Neural progenitor cell (in vitro differentiated cells): ENCODE measurements at regions not wholly inside any gene's neighbourhood (a gene's known extent, or its start where the extent isn't known, plus 50 kb on each side); places are given as distances from the start of the nearest gene placed in this dataset.
A peak's percentile ranks its signal among the peaks of the same experiment; 100 is the strongest.

Experiments used
- DNase-seq: peaks from one replicate; pipeline ENCODE4 v3.0.0-alpha.2; 2016; ENCODE audit warnings: low spot score
- H2AFZ ChIP-seq: fragments of 200-600 bp; sonication (generic); replicated peaks from 2 replicates; pipeline ENCODE4 v1.6.1; 2016; ENCODE audit warnings: antibody characterized with exemption
- H3F3A ChIP-seq: fragments of 200-600 bp; sonication (generic); 2 replicates; pipeline ENCODE4 v1.6.1; 2016; ENCODE audit warnings: antibody characterized with exemption, low read depth
- H3K27ac ChIP-seq: fragments of 200-600 bp; sonication (generic); 2 replicates; pipeline ENCODE4 v1.5.1; 2016; ENCODE audit warnings: mild to moderate bottlenecking
- H3K27me3 ChIP-seq: fragments of 200-600 bp; sonication (generic); 2 replicates; pipeline ENCODE4 v1.6.1; 2016; ENCODE audit warnings: mild to moderate bottlenecking, moderate library complexity
- H3K36me3 ChIP-seq: fragments of 200-600 bp; sonication (generic); 2 replicates; pipeline ENCODE4 v1.5.1; 2016
- H3K4me1 ChIP-seq: fragments of 200-600 bp; sonication (generic); 2 replicates; pipeline ENCODE4 v1.6.1; 2016; ENCODE audit warnings: mixed run types
- H3K4me2 ChIP-seq: fragments of 200-600 bp; sonication (generic); 2 replicates; pipeline ENCODE4 v1.6.1; 2016
- H3K4me3 ChIP-seq: fragments of 200-600 bp; sonication (generic); 2 replicates; pipeline ENCODE4 v1.5.1; 2016
- H3K79me2 ChIP-seq: fragments of 200-600 bp; sonication (generic); 2 replicates; pipeline ENCODE4 v1.6.1; 2016; ENCODE audit warnings: low read depth
- H3K9ac ChIP-seq: fragments of 200-600 bp; sonication (generic); 2 replicates; pipeline ENCODE4 v1.6.1; 2016
- H3K9me3 ChIP-seq: fragments of 200-600 bp; sonication (generic); 2 replicates; pipeline ENCODE4 v1.5.1; 2016; ENCODE audit warnings: low read depth
- H4K20me1 ChIP-seq: fragments of 200-600 bp; sonication (generic); 2 replicates; pipeline ENCODE4 v1.6.1; 2016; ENCODE audit warnings: low read depth
- H3K27ac Mint-ChIP-seq: 3 replicates; pipeline ENCODE4 v1.8.0; 2021; ENCODE audit warnings: mixed read lengths
- H3K27me3 Mint-ChIP-seq: 2 replicates; pipeline ENCODE4 v1.8.0; 2022; ENCODE audit warnings: low read depth, mild to moderate bottlenecking, inconsistent platforms, moderate library complexity, mixed read lengths; ENCODE audit not compliant: insufficient read depth
- H3K36me3 Mint-ChIP-seq: 3 replicates; pipeline ENCODE4 v1.8.0; 2021; ENCODE audit warnings: mixed read lengths
- H3K4me1 Mint-ChIP-seq: 3 replicates; pipeline ENCODE4 v1.8.0; 2021; ENCODE audit warnings: mixed read lengths
- H3K4me3 Mint-ChIP-seq: 3 replicates; pipeline ENCODE4 v1.8.0; 2021; ENCODE audit warnings: mild to moderate bottlenecking, moderate library complexity, mixed read lengths
- H3K9me3 Mint-ChIP-seq: 3 replicates; pipeline ENCODE4 v1.8.0; 2020; ENCODE audit warnings: mixed read lengths
- EZH2 ChIP-seq: fragments of 200-600 bp; sonication (generic); IDR thresholded peaks from 2 replicates; pipeline ENCODE4 v1.6.1; 2017; ENCODE audit warnings: antibody characterized with exemption, mild to moderate bottlenecking, moderate library complexity
- EZH2phosphoT487 ChIP-seq: fragments of 200-600 bp; sonication (generic); IDR thresholded peaks from 2 replicates; pipeline ENCODE4 v1.6.1; 2017; ENCODE audit warnings: antibody characterized with exemption
- TF ChIP-seq, protein P1 (sequence below): fragments of 200-600 bp; sonication (generic); IDR thresholded peaks from 2 replicates; pipeline ENCODE4 v1.5.1; 2017; ENCODE audit warnings: antibody characterized with exemption, mild to moderate bottlenecking

DNA sequence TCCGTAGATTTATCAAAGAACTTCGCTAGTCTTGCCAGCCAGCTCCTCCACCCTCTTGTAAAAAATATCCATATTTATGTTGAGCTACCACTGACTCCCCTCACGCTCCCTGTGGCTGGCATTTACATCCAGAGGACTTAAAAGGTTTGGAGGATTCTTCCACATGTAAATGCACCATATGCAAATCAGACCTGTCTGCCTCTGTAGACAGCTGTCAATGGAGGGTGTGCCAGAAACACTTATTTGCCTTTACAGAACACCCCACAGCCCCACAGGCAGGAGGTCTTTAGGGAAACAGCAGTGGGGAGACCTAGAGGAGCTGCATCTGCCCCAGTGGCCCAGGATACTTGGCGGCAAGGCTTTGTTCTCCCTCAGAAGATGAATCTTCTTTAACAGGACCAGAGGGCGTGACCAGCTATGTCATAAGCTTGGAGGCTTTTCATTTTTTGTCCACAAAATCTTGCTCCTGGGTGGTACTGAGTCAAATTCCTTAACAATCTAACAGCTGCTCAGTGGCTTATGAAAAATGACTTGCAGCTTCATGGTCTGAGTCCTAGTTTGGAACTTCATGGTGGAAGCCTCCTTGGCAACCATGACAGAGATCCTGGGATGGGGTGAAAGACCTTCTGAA lies 535.8 kb downstream of the EBF1 start:
- Histone ChIP-seq H3K9me3 (no peaks in the 10 kb centered on the region), H3K27ac (no peak overlapping the region), H3K27me3 (no peaks in the 10 kb centered on the region), H3K4me3 (no peak overlapping the region), H4K20me1 (no peaks in the 10 kb centered on the region), H3K4me2 (no peak overlapping the region), H3K79me2 (no peaks in the 10 kb centered on the region), H3K9ac (no peak overlapping the region), H3K36me3 (no peaks in the 10 kb centered on the region), H3K4me1 (no peaks in the 10 kb centered on the region), H2AFZ (no peak overlapping the region), H3F3A (no peaks in the 10 kb centered on the region)
- peaks cover 9% of the 10 kb centered on the region for H3K4me1 Mint-ChIP-seq
- no peak for DNase-seq
- peaks cover 3% of the 10 kb centered on the region for H3K9me3 Mint-ChIP-seq
- H3K27ac Mint-ChIP-seq, result no peak overlapping the region
- no peak overlapping the region for H3K4me3 Mint-ChIP-seq
- H3K36me3 Mint-ChIP-seq, result no peaks in the 10 kb centered on the region
- TF ChIP-seq, protein P1, sequence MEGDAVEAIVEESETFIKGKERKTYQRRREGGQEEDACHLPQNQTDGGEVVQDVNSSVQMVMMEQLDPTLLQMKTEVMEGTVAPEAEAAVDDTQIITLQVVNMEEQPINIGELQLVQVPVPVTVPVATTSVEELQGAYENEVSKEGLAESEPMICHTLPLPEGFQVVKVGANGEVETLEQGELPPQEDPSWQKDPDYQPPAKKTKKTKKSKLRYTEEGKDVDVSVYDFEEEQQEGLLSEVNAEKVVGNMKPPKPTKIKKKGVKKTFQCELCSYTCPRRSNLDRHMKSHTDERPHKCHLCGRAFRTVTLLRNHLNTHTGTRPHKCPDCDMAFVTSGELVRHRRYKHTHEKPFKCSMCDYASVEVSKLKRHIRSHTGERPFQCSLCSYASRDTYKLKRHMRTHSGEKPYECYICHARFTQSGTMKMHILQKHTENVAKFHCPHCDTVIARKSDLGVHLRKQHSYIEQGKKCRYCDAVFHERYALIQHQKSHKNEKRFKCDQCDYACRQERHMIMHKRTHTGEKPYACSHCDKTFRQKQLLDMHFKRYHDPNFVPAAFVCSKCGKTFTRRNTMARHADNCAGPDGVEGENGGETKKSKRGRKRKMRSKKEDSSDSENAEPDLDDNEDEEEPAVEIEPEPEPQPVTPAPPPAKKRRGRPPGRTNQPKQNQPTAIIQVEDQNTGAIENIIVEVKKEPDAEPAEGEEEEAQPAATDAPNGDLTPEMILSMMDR, result no peak
- TF ChIP-seq EZH2phosphoT487 (no peak), EZH2 (no peak)
- peaks cover 4% of the 10 kb centered on the region for H3K27me3 Mint-ChIP-seq

GRCh38 chr5:158561562-158562190 lies 538.0 kb downstream of the EBF1 start:
- no peaks in the 10 kb centered on the region for H4K20me1 ChIP-seq
- no peaks in the 10 kb centered on the region for H3F3A ChIP-seq
- Mint-ChIP-seq H3K9me3 (peaks cover 3% of the 10 kb centered on the region), H3K27ac (no peak overlapping the region), H3K36me3 (no peaks in the 10 kb centered on the region), H3K27me3 (peaks cover 4% of the 10 kb centered on the region), H3K4me3 (no peak overlapping the region), H3K4me1 (peaks cover 9% of the 10 kb centered on the region)
- DNase-seq, result no peak
- H3K79me2 ChIP-seq, result no peaks in the 10 kb centered on the region
- H3K27me3 ChIP-seq, result no peaks in the 10 kb centered on the region
- TF ChIP-seq EZH2phosphoT487 (no peak), EZH2 (no peak)
- TF ChIP-seq, protein P1, result no peak
- H3K9ac ChIP-seq, result no peak overlapping the region
- no peak overlapping the region for H3K4me3 ChIP-seq
- H2AFZ ChIP-seq, result no peak overlapping the region
- no peaks in the 10 kb centered on the region for H3K4me1 ChIP-seq
- H3K27ac ChIP-seq, result no peak overlapping the region
- H3K36me3 ChIP-seq, result no peaks in the 10 kb centered on the region
- no peak overlapping the region for H3K4me2 ChIP-seq
- H3K9me3 ChIP-seq, result no peaks in the 10 kb centered on the region

- H3K9me3 Mint-ChIP-seq, result peaks cover 7% of the 10 kb centered on the region
- H3K27me3 Mint-ChIP-seq, result peaks cover 4% of the 10 kb centered on the region
- no peaks in the 10 kb centered on the region for H3K79me2 ChIP-seq
- no peaks in the 10 kb centered on the region for H4K20me1 ChIP-seq
- H3K9me3 ChIP-seq, result no peaks in the 10 kb centered on the region
- TF ChIP-seq EZH2 (no peak), EZH2phosphoT487 (no peak)
- TF ChIP-seq, protein P1, result no peak
- H3K27ac ChIP-seq, result no peak overlapping the region
- no peaks in the 10 kb centered on the region for H3K27me3 ChIP-seq
- H2AFZ ChIP-seq, result peak overlapping the region; percentile 76
- no peak overlapping the region for H3K9ac ChIP-seq
- DNase-seq, result no peak
- H3K27ac Mint-ChIP-seq, result no peak overlapping the region
- no peak overlapping the region for H3K4me3 Mint-ChIP-seq
- no peaks in the 10 kb centered on the region for H3K36me3 ChIP-seq
- H3K4me3 ChIP-seq, result no peak overlapping the region
- no peak overlapping the region for H3K4me2 ChIP-seq
- H3K4me1 Mint-ChIP-seq, result peaks cover 9% of the 10 kb centered on the region
- H3K36me3 Mint-ChIP-seq, result no peaks in the 10 kb centered on the region
- no peaks in the 10 kb centered on the region for H3F3A ChIP-seq
- no peaks in the 10 kb centered on the region for H3K4me1 ChIP-seq
Observed at GRCh38 chr5:158560170-158560569, 539.5 kb downstream of the EBF1 start.
